ENCODE measurements at regions not wholly inside any gene's neighbourhood (a gene's known extent, or its start where the extent isn't known, plus 50 kb on each side); places are given as distances from the start of the nearest gene placed in this dataset.

GRCh38 chr21:35485364-35485763 is 436.3 kb upstream of the RUNX1 start:
- TF ChIP-seq RCOR1 (IDR thresholded peaks at IDR 0.05; ENCODE audit: low read depth, low read length), result no peak
- no peak for TF ChIP-seq POLR2A (IDR thresholded peaks at IDR 0.05; ENCODE audit: low read length)
- TF ChIP-seq CTCF (IDR thresholded peaks at IDR 0.05), result no peak
- TF ChIP-seq ELK1 (IDR thresholded peaks at IDR 0.05; ENCODE audit: low read depth, low read length), result no peak
- TF ChIP-seq CHD2 (IDR thresholded peaks at IDR 0.05; ENCODE audit: low read length, partially characterized antibody), result no peak
- no peak for TF ChIP-seq HMGXB4 (CRISPR knock-in tag; IDR thresholded peaks at IDR 0.05; ENCODE audit: borderline replicate concordance)
- no peak for TF ChIP-seq HOXB13 (CRISPR knock-in tag; IDR thresholded peaks at IDR 0.05; ENCODE audit: low read depth)

All from A549 (cell line).